B cell (primary cell): ENCODE measurements at regions not wholly inside any gene's neighbourhood (a gene's known extent, or its start where the extent isn't known, plus 50 kb on each side); places are given as distances from the start of the nearest gene placed in this dataset.

Experiments
- ATAC-seq: fragments of 200-7000 bp; cut with Tn5 transposase; one replicate; pipeline ENCODE4 v1.10.0; 2021; ENCODE audit warnings: low read depth, mild to moderate bottlenecking, moderate number of reproducible peaks, moderate library complexity
- CTCF ChIA-PET: fragments of 350-600 bp; sonication (Branson Sonifier 250); formaldehyde crosslinking; loops from one replicate; lab custom pipeline; 2021; ENCODE audit warnings: antibody characterized with exemption, inconsistent platforms; lab: Charles Lee
- POLR2A ChIA-PET: fragments of 350-600 bp; sonication (Branson Sonifier 250); formaldehyde crosslinking; loops from one replicate; lab custom pipeline; 2021; ENCODE audit warnings: antibody characterized with exemption; lab: Charles Lee
- DNase-seq: peaks from one replicate; pipeline ENCODE4 v3.0.0; 2013
- H2AFZ ChIP-seq: 2 replicates; pipeline ENCODE4 v1.6.1; 2012; ENCODE audit warnings: mild to moderate bottlenecking, low read depth, low read length; ENCODE audit not compliant: insufficient read depth, poor library complexity, severe bottlenecking
- H3K27ac ChIP-seq, 2 donors: 1 replicate in 1 of 2; 2 replicates in 1 of 2; pipeline ENCODE4 v1.5.1; 2012 to 2013; ENCODE audit warnings: low read length in 2 of 2, mild to moderate bottlenecking in 2 of 2, moderate library complexity in 1 of 2
- H3K27me3 ChIP-seq, 4 experiments: fragments of 200-600 bp in 1 of 4; sonication (generic) in 1 of 4; replicated peaks in 1 of 4; 1 replicate in 2 of 4; 2 replicates in 2 of 4; pipeline versions ENCODE4 v1.6.1 to v1.7.0; 2013 to 2016; ENCODE audit warnings: low read length in 3 of 4, mild to moderate bottlenecking in 2 of 4, mixed read lengths in 1 of 4, moderate library complexity in 1 of 4; ENCODE audit not compliant: insufficient read depth in 4 of 4, control insufficient read depth in 3 of 4; ENCODE audit errors: control extremely low read depth in 1 of 4
- H3K36me3 ChIP-seq, 2 experiments: replicated peaks in 1 of 2; 1 replicate in 1 of 2; 2 replicates in 1 of 2; pipeline versions ENCODE4 v1.6.1 to v1.7.1; 2013; ENCODE audit warnings: low read length in 1 of 2; ENCODE audit not compliant: insufficient read depth in 2 of 2, control insufficient read depth in 1 of 2; ENCODE audit errors: control extremely low read depth in 1 of 2, extremely low read depth in 1 of 2
- H3K4me1 ChIP-seq, 2 donors: fragments of 200-600 bp in 1 of 2; sonication (generic) in 1 of 2; 1 replicate in 1 of 2; 2 replicates in 1 of 2; pipeline versions ENCODE4 v1.5.1 to v1.6.1; 2013 to 2017; ENCODE audit warnings: low read length in 2 of 2; ENCODE audit not compliant: control insufficient read depth in 2 of 2, insufficient read depth in 2 of 2
- H3K4me2 ChIP-seq: replicated peaks from 2 replicates; pipeline ENCODE3; 2012; ENCODE audit warnings: mild to moderate bottlenecking, low read depth, low read length; ENCODE audit not compliant: poor library complexity, severe bottlenecking
- H3K4me3 ChIP-seq, 5 experiments: fragments of 200-600 bp in 1 of 5; sonication (generic) in 1 of 5; 1 replicate in 3 of 5; 2 replicates in 2 of 5; pipeline versions ENCODE4 v1.5.1 to v1.7.0; 2011 to 2016; ENCODE audit warnings: low read length in 4 of 5, mild to moderate bottlenecking in 4 of 5, low read depth in 2 of 5, control low read depth in 1 of 5, moderate library complexity in 1 of 5; ENCODE audit not compliant: insufficient read depth in 1 of 5; ENCODE audit errors: control extremely low read depth in 1 of 5, extremely low read depth in 1 of 5
- H3K79me2 ChIP-seq: fragments of 200-600 bp; sonication (generic); one replicate; pipeline ENCODE4 v1.6.0; 2016; ENCODE audit warnings: low read length; ENCODE audit not compliant: control insufficient read depth, insufficient read depth
- H3K9ac ChIP-seq: fragments of 200-600 bp; sonication (generic); 2 replicates; pipeline ENCODE4 v1.6.1; 2017; ENCODE audit warnings: mild to moderate bottlenecking, low read length, moderate library complexity
- H3K9me3 ChIP-seq, 3 donors: one replicate each; pipeline versions ENCODE4 v1.6.1 to v1.7.1; 2013; ENCODE audit warnings: low read length in 2 of 3; ENCODE audit not compliant: control insufficient read depth in 2 of 3, insufficient read depth in 1 of 3; ENCODE audit errors: control extremely low read depth in 1 of 3
- H4K20me1 ChIP-seq: 2 replicates; pipeline ENCODE4 v1.6.0; 2012; ENCODE audit warnings: mild to moderate bottlenecking, low read length; ENCODE audit not compliant: insufficient read depth, control insufficient read depth, poor library complexity, severe bottlenecking
- H3K27ac Mint-ChIP-seq: one replicate; pipeline ENCODE4 v1.8.0; 2021; ENCODE audit warnings: mixed read lengths
- H3K27me3 Mint-ChIP-seq: one replicate; pipeline ENCODE4 v1.8.0; 2021; ENCODE audit warnings: mixed read lengths
- H3K4me1 Mint-ChIP-seq: one replicate; pipeline ENCODE4 v1.8.0; 2021; ENCODE audit warnings: mixed read lengths
- H3K4me3 Mint-ChIP-seq: one replicate; pipeline ENCODE4 v1.8.0; 2021; ENCODE audit warnings: mixed read lengths
- H3K9me3 Mint-ChIP-seq: one replicate; pipeline ENCODE4 v1.8.0; 2022; ENCODE audit warnings: mixed read lengths; ENCODE audit not compliant: insufficient read depth
- EZH2 ChIP-seq: IDR thresholded peaks from 2 replicates; pipeline ENCODE4 v1.6.1; 2012; ENCODE audit warnings: borderline replicate concordance, low read depth, mild to moderate bottlenecking, moderate library complexity, low read length; ENCODE audit not compliant: insufficient read depth, poor library complexity, severe bottlenecking
- WGBS: methylation state at CpG from one replicate; pipeline ENCODE4 v1.1.5; 2013; ENCODE audit warnings: missing lambda C conversion rate; ENCODE audit not compliant: insufficient coverage; 5-methylcytosine and 5-hydroxymethylcytosine counted together
- intact Hi-C: fragments of 100-400 bp; cut with micrococcal nuclease; formaldehyde crosslinking; loops from one replicate; pipeline ENCODE4 v1.10.0; 2022
- TF ChIP-seq, protein P1 (sequence below): fragments of 200-600 bp; IDR thresholded peaks from one replicate; pipeline ENCODE4 v1.8.0; 2022; ENCODE audit warnings: antibody characterized with exemption, mild to moderate bottlenecking

DNA sequence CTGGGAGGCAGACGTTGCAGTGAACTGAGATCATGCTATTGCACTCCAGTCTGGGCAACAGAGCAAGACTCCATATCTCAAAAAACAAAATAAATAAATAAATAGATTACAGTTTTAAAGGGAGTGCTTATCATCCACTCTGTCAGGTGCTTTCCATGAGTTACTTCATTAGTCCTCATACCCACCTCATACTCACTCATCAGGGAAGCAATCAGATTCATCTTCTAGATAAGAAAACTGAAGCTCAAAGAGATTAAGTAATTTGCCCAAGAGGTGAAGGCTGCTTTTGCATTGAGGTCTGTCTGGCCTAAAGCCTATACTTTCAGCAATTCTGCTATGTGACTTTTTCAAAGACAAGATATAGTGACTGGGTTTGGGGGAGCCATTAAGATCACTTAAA lies 101.0 kb downstream of the RASSF10 start:
- H3K4me3 Mint-ChIP-seq, result no peak overlapping the region
- H3K9ac ChIP-seq, result no peak overlapping the region
- peaks cover 5% of the 10 kb centered on the region for H3K27me3 Mint-ChIP-seq
- no peak overlapping the region for H3K4me3 ChIP-seq
- no peaks in the 10 kb centered on the region for H3K4me1 Mint-ChIP-seq
- no peak overlapping the region for H3K4me2 ChIP-seq
- H2AFZ ChIP-seq, result no peak overlapping the region
- peaks cover 6% of the 10 kb centered on the region for H3K9me3 Mint-ChIP-seq
- H4K20me1 ChIP-seq, result no peaks in the 10 kb centered on the region
- TF ChIP-seq, protein P1, sequence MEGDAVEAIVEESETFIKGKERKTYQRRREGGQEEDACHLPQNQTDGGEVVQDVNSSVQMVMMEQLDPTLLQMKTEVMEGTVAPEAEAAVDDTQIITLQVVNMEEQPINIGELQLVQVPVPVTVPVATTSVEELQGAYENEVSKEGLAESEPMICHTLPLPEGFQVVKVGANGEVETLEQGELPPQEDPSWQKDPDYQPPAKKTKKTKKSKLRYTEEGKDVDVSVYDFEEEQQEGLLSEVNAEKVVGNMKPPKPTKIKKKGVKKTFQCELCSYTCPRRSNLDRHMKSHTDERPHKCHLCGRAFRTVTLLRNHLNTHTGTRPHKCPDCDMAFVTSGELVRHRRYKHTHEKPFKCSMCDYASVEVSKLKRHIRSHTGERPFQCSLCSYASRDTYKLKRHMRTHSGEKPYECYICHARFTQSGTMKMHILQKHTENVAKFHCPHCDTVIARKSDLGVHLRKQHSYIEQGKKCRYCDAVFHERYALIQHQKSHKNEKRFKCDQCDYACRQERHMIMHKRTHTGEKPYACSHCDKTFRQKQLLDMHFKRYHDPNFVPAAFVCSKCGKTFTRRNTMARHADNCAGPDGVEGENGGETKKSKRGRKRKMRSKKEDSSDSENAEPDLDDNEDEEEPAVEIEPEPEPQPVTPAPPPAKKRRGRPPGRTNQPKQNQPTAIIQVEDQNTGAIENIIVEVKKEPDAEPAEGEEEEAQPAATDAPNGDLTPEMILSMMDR, result no peak
- TF ChIP-seq EZH2, result no peak
- H3K27me3 ChIP-seq, result no peaks in the 10 kb centered on the region
- H3K79me2 ChIP-seq, result no peaks in the 10 kb centered on the region
- no peaks in the 10 kb centered on the region for H3K36me3 ChIP-seq
- ChIA-PET CTCF (no interaction called here), POLR2A (no interaction called here)
- DNase-seq, result no peak
- ATAC-seq, result no peak
- H3K9me3 ChIP-seq, result peaks cover 0 to 8% (median 3%) of the 10 kb centered on the region in 3 donors
- H3K27ac ChIP-seq, result no peak overlapping the region
- H3K4me1 ChIP-seq, result no peaks in the 10 kb centered on the region
- intact Hi-C loops, result no loop called here
- H3K27ac Mint-ChIP-seq, result no peak overlapping the region
- WGBS, result 100% methylated on average over 1 of the region's 1 CpG

DNA sequence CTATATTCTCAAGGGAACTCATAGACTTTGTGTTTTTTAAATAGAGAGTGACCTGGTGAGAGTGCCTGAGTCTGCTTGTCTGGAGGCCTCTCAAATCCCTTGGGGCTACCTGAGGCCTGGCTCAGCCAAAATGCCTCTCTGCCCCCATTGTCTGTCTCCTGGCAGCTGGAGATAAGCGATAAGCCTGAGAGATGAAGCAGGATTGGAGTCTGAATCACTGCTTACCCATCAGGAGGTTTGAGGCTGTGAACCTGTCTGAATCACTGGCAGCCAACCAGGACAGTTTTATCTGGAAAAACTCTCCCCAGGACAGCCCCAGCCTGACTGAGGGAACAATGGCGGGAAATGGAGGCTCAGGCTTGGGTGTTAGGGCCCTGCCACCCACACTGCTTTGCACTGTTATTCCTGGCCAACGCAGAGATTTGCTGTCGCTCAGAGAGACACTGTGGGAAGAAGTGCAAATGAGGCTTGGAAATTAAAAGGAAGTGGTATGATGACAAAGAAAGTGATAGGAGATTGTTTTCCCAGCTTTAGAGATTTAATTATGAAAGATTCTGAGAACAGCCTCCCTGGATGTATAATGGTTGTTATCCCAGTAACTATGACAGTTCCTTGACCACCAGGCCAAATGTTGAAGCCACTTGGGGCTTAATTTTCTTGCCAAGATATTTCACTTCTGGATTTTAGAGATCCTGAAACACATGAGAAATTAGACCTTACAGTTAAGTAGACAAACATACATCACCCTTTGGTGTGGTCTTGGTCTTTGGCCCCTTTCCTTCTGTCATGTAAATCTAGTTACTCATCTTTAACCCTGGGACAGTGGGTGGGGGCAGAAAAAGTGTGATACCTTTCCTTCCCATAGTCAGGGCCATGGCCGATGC lies 102.1 kb downstream of the RASSF10 start:
- H3K36me3 ChIP-seq, result no peaks in the 10 kb centered on the region
- ATAC-seq (no peak), DNase-seq (no peak)
- H3K4me3 ChIP-seq, result no peak overlapping the region
- WGBS, result 100% methylated on average over 5 of the region's 5 CpGs
- H3K4me2 ChIP-seq, result no peak overlapping the region
- H4K20me1 ChIP-seq, result no peaks in the 10 kb centered on the region
- no peaks in the 10 kb centered on the region for H3K4me1 ChIP-seq
- no peak overlapping the region for H3K27ac ChIP-seq
- peaks cover 0 to 8% (median 3%) of the 10 kb centered on the region in 3 donors for H3K9me3 ChIP-seq
- no peaks in the 10 kb centered on the region for H3K27me3 ChIP-seq
- CTCF ChIA-PET, result no interaction called here
- POLR2A ChIA-PET, result no interaction called here
- H3K4me3 Mint-ChIP-seq, result no peak overlapping the region
- H2AFZ ChIP-seq, result no peak overlapping the region
- H3K27ac Mint-ChIP-seq, result no peak overlapping the region
- no peaks in the 10 kb centered on the region for H3K79me2 ChIP-seq
- H3K9ac ChIP-seq, result no peak overlapping the region
- intact Hi-C loops, result no loop called here
- H3K9me3 Mint-ChIP-seq, result peaks cover 6% of the 10 kb centered on the region
- no peaks in the 10 kb centered on the region for H3K4me1 Mint-ChIP-seq
- peaks cover 2% of the 10 kb centered on the region for H3K27me3 Mint-ChIP-seq
- TF ChIP-seq EZH2, result no peak
- TF ChIP-seq, protein P1, result no peak
